ENCODE measurements at regions not wholly inside any gene's neighbourhood (a gene's known extent, or its start where the extent isn't known, plus 50 kb on each side); places are given as distances from the start of the nearest gene placed in this dataset.

- H3K4me1 Mint-ChIP-seq (ENCODE audit: unreplicated experiment), result no peaks in the 10 kb centered on the region
- no peaks in the 10 kb centered on the region for H3K9me3 Mint-ChIP-seq (ENCODE audit: unreplicated experiment)
- peaks cover 2% of the 10 kb centered on the region for H3K27me3 Mint-ChIP-seq (ENCODE audit: unreplicated experiment)
- H3K36me3 Mint-ChIP-seq (ENCODE audit: low read depth, unreplicated experiment), result no peaks in the 10 kb centered on the region
- no peak for TF ChIP-seq CTCF (IDR thresholded peaks at IDR 0.05; ENCODE audit: unreplicated experiment)
- no peak overlapping the region for H3K27ac Mint-ChIP-seq (ENCODE audit: unreplicated experiment)
- DNase-seq (ENCODE audit: low spot score), result no peak
- H3K4me3 Mint-ChIP-seq (ENCODE audit: unreplicated experiment), result no peak overlapping the region
Measured at GRCh38 chr11:90818196-90818745, 595.4 kb upstream of the CHORDC1 start.

- Mint-ChIP-seq H3K4me3 (ENCODE audit: unreplicated experiment) (no peak overlapping the region), H3K36me3 (ENCODE audit: low read depth, unreplicated experiment) (no peaks in the 10 kb centered on the region), H3K4me1 (ENCODE audit: unreplicated experiment) (no peaks in the 10 kb centered on the region), H3K27ac (ENCODE audit: unreplicated experiment) (no peak overlapping the region), H3K27me3 (ENCODE audit: unreplicated experiment) (no peaks in the 10 kb centered on the region), H3K9me3 (ENCODE audit: unreplicated experiment) (no peaks in the 10 kb centered on the region)
- no peak for TF ChIP-seq CTCF (IDR thresholded peaks at IDR 0.05; ENCODE audit: unreplicated experiment)
- DNase-seq (ENCODE audit: low spot score), result no peak
Measured at GRCh38 chr11:90809581-90809980, 586.7 kb upstream of the CHORDC1 start.

- H3K36me3 Mint-ChIP-seq (ENCODE audit: low read depth, unreplicated experiment), result no peaks in the 10 kb centered on the region
- no peak overlapping the region for H3K4me3 Mint-ChIP-seq (ENCODE audit: unreplicated experiment)
- no peaks in the 10 kb centered on the region for H3K4me1 Mint-ChIP-seq (ENCODE audit: unreplicated experiment)
- no peaks in the 10 kb centered on the region for H3K9me3 Mint-ChIP-seq (ENCODE audit: unreplicated experiment)
- DNase-seq (ENCODE audit: low spot score), result no peak
- H3K27ac Mint-ChIP-seq (ENCODE audit: unreplicated experiment), result no peak overlapping the region
- TF ChIP-seq CTCF (IDR thresholded peaks at IDR 0.05; ENCODE audit: unreplicated experiment), result no peak
- H3K27me3 Mint-ChIP-seq (ENCODE audit: unreplicated experiment), result no peaks in the 10 kb centered on the region
Measured at GRCh38 chr11:90805172-90805571, 582.3 kb upstream of the CHORDC1 start.

DNA sequence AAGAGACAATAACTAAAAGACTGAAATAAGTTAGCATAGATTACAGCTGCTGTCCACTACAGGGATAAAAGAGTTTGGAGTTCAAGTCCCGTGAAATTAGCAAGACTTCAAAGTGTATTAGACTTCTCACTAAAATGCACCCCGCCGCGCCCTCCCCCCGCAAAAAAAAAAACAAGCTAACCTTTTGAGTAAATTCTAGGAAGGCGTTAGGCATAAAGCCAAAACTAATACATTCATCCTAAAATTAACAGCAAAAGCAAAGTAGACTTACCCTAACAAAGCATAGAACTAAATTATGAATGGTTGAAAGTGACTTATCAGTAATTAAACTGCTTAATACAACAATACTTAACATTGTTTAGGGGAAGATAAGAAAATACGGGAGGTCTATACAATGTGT is 581.0 kb upstream of the CHORDC1 start:
- no peak for DNase-seq (ENCODE audit: low spot score)
- Mint-ChIP-seq H3K9me3 (ENCODE audit: unreplicated experiment) (no peaks in the 10 kb centered on the region), H3K4me3 (ENCODE audit: unreplicated experiment) (no peak overlapping the region), H3K4me1 (ENCODE audit: unreplicated experiment) (no peaks in the 10 kb centered on the region), H3K27ac (ENCODE audit: unreplicated experiment) (no peak overlapping the region), H3K27me3 (ENCODE audit: unreplicated experiment) (no peaks in the 10 kb centered on the region), H3K36me3 (ENCODE audit: low read depth, unreplicated experiment) (no peaks in the 10 kb centered on the region)
- no peak for TF ChIP-seq CTCF (IDR thresholded peaks at IDR 0.05; ENCODE audit: unreplicated experiment)

DNA sequence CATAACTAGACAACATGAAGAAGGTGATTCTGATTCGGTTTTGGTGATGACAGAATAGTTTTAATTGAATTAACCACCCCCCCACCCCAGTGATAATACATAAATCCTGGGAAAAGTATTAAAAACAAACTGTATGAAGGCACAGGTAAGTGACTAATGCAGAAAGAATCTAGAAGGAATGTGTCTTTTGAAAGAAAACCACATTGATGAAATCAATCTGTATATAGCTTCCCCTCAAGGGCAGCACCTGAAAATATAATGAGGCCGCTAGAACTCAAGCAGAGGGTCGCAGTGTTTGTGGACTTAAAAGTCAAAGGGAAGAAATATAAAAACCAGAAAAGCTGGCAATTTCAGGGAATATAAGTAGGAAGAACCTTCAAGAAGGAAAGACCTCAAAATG is 580.5 kb upstream of the CHORDC1 start:
- Mint-ChIP-seq H3K4me1 (ENCODE audit: unreplicated experiment) (no peaks in the 10 kb centered on the region), H3K36me3 (ENCODE audit: low read depth, unreplicated experiment) (no peaks in the 10 kb centered on the region), H3K4me3 (ENCODE audit: unreplicated experiment) (no peak overlapping the region), H3K27ac (ENCODE audit: unreplicated experiment) (no peak overlapping the region), H3K27me3 (ENCODE audit: unreplicated experiment) (no peaks in the 10 kb centered on the region), H3K9me3 (ENCODE audit: unreplicated experiment) (no peaks in the 10 kb centered on the region)
- no peak for TF ChIP-seq CTCF (IDR thresholded peaks at IDR 0.05; ENCODE audit: unreplicated experiment)
- no peak for DNase-seq (ENCODE audit: low spot score)
